Germinal center (tissue), 1 donor: ENCODE measurements at regions not wholly inside any gene's neighbourhood (a gene's known extent, or its start where the extent isn't known, plus 50 kb on each side); places are given as distances from the start of the nearest gene placed in this dataset.

Source experiments
- DNase-seq: peaks from one replicate; pipeline ENCODE4 v3.0.0; 2012; ENCODE audit warnings: mixed read lengths, low spot score

DNA sequence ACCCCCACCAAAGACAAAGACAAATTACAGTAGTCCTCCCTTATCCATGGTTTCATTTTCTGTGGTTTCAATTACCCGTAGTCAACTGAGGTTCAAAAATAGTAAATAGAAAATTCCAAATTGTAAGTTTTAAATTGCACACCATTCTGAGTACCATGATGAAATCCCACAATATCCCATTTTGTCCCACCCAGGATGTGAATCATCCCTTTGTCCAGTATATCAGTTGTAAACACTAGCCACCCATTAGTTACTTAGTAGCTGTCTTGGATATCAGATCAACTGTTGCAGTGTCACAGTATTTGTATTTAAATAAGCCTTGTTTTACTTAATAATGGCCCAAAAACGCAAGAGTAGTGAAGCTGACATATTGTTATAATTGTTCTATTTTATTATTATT is 364.0 kb upstream of the ARID1B start:
- DNase-seq, result no peak

DNA sequence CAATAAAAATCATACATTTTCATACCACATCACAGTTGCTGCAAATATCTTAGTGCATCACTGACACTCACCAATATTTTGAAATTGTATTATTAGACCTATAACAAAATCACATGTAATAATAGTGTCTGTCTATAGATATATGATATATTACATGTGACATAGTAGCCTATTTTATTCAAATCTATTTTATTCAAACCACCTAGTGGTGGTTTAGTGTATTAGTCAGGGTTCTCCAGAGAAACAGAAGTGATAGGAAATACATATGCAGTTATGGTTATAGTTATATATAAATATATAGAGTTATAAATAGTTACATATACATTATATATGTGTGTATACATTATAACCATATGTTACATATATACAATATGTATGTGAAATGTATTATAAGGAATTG is 366.5 kb upstream of the ARID1B start:
- DNase-seq, result no peak

DNA sequence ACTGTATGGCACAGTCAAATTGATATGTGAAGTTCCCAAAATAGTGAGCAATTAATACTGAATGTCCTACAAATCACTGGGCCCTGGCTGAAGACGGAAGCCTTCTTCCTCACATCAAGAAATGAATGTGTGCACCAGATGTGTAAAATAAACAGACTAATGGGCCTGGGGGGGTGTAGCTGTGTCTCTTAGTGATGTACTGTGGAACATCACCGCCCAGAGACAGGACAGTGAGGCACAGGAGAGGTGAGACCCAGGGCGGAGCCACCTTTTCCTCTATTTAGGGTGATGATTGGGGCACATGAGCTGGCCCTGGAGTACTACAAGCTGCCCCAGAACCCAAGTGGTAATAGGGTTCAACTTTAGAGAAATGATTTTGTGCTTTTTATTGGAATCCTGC is 368.5 kb upstream of the ARID1B start:
- DNase-seq, result no peak

DNA sequence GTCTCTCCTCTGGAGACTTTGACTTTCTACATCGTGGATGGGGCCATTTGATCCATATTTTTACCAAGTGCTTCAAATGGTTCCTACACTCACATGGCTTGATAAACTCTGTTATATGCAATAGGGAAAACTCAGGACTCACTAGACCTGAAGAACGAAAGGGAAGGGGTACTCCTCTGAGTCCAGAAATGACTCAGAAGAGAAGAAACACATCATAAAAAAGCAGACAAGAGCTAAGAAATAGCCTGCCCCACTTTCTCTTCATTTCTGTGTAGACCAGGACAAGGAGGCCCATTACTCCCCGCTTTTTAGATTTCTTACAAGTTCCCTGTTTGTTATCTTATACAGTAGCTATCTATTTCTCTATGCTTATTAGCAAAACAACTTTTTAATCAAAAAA is 369.8 kb upstream of the ARID1B start:
- DNase-seq, result no peak

DNA sequence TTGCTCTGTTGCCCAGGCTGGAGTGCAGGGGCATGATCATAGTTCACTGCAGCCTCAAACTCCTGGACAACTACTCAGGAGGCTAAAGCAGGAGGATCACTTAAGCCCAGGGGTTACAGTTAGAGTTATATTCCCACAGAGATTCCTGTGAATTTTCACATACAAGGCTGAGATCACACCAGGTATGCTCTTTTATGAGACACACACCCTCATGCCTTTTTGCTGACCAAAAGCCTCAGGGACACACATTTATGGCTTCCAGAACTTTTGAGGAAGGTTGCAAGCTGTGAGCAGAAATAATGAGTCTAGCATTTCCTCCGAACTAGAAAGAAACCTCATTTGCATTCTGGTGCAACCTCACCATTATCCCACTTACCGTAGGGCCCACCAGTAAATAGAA is 370.5 kb upstream of the ARID1B start:
- no peak for DNase-seq

DNA sequence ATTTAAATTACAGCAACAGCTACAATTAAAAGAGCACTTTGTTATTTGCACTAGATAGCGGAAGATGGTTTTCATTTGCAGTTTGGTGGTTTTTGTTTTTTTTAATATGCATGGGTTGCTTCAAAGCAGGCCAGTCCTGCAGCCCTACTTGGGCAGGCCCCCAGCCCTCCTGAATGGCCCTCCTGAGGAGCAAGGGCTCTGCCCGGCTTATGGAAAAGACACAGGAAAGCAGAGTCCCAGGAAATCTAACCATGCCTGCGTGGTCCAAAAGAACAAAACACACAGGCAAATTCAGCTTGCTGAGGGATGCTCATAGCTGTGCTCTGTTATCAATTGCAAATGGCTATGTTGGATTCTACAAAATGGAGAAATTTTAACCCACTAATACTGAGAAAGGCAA is 371.1 kb upstream of the ARID1B start:
- no peak for DNase-seq

DNA sequence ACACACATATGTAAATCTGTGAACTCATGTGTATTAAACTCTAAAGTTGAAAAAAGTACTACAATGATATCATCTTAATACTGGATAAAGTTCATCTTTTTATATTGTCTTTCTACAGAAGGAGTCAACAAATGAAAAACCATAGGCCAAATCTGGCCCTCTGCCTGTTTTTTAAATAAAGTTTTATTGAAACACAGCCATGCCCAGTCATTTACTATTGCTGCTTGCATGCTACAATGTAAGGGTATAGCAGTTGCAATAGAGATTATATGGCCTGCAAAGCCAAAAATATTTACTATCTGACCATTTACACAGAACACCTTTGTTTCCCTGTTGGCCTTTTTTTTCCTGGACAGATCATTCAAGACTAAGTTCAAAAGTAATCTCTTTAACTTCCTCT is 374.6 kb upstream of the ARID1B start:
- no peak for DNase-seq

DNA sequence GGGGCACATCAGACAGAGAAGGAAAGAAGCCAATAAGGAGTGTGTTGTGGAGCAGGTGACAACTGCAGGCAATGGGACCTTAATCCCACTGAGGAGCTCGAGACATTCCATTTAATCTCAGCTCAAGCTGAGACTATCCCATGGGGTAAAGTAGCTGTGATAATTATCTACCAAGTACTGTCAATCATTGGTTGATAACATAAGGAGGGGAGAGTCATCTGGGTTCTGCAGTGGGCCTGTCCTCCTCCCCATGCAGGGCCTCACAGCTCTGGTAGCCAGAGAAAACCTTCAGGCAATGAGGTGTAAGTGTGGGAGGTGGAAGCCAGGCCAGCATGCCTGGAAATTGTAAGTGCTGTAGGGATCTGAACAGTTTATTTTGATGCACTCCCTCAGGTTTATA is 375.0 kb upstream of the ARID1B start:
- no peak for DNase-seq

DNA sequence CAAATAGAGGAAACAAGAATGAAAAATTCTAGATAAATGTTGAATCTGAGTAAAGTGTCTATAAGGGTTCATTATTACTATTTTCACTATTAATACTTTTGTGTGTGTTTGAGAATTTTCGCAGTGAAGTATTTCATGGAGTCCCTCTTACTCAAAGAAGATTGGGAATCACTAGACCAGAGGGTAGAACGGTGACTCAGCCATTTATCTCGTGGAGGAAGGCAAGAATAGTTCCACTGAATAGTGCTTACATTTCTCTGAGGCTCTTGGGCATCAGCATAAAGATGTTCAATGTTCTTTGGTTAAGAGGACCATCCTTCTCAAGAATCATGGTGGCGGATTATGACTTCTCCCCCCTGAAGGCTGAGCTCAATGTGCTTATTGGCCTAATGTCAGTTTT is 376.7 kb upstream of the ARID1B start:
- DNase-seq, result no peak

DNA sequence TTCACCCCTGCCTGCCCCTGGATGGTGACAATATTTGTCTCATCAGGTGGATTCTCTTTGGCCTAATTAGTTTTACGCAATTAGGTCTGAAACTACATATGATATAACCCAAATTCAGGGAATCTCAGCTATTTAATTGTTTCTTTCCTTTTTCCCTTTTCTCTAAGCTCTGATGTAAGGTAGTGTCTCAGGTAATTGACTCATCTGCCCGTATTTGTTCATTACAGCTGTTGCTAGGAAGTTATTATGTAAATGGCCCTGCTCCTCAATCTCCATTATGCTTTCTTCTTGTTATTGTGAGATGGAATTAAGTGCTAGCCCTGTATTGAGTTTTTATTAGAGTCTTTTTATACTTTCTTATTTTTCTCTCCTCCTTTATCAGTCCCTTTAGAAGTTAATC is 378.2 kb upstream of the ARID1B start:
- no peak for DNase-seq

DNA sequence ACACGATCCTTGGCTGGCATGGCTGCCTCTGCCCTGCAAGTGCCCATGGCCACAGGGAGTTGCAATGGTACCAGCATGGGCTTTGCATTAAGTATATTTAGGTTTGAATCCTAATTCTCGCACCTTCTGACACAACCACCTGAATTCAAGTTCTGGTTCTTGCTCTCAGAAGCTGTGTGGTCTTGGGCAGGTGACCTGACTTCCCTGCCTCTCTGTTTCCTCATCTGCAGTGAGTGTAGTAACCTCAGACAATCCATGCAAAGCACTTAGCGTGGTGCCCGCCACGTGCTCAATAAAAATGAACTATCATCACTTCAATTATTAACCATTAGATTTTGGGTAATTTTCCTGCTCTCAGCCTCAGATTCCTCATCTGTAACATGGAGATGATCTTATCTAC is 378.8 kb upstream of the ARID1B start:
- no peak for DNase-seq

DNA sequence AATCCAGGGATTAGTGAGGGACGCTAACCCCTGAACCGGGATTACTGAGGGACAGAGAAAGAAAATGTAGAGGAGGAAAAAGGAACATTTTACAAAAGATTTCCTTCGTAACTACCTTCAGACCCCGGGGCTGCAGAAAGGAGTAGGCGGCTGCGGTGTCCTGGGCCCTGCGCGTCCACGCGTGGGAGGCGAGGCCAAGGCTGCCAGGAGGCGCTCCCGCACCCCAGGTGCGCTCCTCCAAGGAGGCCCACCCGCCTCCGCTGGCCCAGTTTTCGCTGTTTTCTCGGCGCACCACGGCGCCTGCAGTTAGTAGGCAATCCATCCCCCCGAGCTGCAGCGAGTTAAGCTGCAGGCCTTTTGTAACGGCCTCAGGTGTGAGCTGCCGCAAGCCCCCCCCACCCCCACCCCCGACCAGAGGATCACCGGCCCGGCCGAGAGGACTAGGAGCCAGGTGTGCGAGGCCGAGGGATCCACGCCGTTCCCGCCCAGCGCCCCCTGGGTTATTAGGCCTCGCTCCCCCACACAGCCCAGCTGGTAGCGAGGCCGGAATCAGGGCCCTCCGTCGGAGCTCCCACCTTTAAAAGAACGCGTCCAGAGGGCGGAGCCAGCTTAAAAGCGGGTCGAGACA is 380.3 kb upstream of the ARID1B start:
- peak; percentile 18 for DNase-seq

DNA sequence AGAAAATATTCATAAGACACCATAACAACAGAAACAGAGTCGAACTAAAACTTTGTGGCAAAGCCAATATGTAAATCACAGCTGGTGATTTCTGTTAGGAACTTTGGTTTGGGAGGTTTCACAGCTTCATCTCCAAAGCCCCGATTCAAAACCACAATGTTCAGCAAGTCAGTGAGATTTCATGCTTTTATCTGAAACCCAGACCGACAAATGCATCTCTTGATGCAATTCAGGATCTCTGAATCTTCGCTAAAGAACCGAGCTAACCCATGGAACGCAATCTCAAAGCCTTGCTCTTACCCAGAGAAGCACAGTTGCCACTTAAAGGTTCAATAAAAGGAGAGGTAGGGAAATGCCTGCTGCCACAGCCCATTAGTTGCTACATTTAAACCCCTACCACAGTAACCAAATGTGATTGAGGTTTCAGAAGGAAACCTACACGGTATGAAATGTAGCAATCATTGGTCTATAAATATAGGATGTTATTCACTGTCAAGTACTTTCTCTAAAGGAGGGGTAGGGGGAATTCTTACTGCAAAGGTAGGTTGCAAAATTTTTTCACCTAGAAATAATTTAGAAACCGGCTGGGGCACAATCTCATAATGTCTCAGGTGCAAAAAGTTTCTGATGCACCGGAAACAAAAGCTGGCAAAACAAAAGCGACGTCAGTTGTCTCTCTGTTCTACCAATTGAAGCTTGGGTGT is 381.0 kb upstream of the ARID1B start:
- DNase-seq, result peak; percentile 24

DNA sequence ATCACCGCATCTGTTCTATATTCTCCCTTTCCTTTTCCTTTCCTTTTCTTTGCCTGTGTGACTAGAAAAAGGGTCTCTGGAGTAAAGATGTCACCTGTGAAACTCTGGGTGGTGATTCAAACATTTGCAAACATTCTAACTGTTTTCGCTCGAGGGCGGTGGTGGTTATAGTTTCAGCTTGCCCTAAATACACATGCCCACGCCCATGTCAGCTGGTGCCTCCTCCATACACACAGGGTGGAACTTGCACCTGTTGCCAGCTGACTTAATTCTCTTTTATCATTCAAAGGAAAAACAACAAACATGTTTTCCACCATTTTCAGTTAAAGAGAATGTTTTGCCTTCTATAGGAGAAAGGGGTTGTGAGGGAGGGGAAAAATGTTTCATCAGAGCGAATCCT is 381.9 kb upstream of the ARID1B start:
- DNase-seq, result peak; percentile 33

DNA sequence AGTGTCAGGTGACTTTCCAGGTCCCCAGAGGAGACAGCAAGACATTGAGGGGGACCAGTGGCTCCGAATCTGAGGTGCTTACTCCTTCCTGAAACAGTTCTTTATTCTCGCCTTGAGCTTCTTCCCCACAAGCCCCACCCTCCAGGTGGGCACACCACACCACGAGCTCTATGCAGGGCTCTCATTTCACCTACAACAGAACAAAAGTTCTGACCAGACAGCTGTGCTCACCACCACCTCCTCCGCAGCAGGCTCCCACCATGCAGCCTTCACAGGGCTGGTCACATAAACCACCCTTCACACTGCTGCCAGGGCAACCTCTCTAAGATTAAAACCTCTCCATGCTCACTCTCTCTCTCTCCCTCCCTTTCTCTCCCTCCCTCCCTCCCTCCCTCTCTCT is 384.5 kb upstream of the ARID1B start:
- DNase-seq, result no peak

DNA sequence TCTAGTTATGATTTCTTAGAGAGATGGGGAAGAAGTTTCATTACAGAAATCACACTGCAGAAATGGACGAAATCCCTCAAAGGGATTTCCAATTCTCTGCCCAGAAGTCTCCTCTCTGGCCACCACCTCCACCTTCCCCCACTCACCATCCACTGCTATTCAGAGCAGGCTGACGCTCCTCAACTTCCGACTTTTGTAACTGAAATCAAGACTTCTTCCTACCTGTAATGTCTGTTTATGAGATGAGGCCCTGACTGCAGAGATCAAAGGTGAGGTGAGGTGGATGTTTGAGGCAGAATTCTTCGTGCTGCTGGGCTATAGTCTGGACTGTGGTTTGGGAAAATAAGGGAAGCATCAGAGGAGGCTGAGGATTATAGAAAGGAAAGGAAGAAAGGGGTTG is 385.2 kb upstream of the ARID1B start:
- no peak for DNase-seq

DNA sequence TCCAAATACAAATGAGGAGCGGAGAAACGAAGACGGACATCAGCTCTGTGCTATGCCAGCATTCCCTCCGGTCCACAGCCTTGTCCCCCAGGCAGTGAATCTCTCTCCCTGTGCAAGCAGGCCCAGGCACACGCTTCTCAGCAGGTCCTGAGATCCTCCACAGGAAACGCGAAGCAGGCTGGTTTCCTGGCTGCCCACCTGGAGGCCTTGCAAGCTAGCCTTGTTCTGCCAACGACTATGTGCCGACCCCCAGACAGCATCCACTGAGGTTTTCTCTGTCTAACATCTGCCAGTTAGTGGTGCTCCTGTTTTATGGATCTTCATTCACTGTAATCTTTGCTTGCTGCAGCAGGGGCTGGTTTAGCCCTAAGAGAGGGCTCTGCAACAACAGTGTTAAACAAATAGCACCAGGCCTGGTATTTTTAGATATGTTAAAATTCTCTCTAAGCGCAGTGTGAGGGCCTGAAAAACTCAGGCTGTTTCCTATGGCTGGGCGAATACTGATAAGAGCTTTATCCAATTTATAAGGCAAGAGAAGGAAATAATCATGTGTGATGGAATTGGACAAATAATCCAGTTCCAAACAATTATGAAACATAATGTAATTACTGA is 386.0 kb upstream of the ARID1B start:
- no peak for DNase-seq

DNA sequence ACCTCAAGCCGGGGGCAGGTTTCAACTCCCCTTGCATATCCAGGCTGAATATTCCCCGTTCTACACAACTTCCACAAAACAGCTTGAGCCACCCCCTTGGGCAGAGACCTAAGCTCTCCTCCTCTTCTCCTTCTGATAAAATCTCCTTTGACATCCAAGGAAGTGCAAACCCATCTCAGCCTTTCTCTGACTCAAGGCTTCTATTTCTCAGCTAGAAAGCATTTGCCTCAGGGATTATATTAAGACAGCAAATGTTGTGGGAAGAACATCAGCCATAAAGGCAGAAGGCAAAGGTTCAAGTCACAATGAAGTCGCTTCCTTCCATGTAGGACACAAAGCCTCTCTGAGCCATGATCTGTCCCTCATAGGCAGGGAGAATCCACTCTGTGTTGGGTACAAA is 386.6 kb upstream of the ARID1B start:
- DNase-seq, result no peak

DNA sequence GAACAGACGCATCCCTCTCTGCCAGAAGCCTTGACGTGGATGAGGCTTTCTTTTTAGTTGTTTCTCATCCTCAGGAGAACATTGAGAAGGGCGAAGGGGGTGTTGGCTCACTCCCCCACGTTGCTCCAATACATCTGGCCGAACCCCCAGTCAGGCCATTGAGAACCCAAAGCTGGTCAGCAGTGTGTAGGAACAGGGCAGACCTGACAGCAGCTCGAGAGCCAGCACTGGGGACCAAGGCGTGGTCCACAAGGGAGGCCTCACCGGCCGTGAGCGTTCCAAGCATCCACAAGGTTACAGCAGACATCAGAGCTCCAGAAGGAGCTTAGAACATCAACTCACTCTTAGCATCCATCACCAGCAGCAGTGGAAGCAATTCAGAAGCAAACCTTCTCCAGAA is 387.9 kb upstream of the ARID1B start:
- DNase-seq, result no peak

DNA sequence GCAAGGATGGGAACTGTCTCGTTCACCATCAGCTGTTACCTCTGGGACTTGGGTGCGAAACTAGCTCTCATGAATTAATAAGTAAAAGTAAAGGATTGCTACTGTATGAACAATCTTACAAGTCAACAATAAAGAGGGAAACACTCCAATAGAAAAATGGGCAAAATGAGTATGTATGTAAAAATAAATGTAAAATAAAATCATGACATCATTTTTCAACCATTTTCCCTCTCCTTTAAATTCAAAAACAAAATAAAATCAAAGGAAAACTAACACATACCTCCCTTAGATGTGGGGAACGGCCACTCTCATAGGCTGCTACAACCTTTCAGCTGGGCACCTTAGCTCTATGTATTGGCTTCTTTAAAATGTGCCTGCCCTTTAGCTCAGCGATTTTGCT is 389.7 kb upstream of the ARID1B start:
- DNase-seq, result no peak

DNA sequence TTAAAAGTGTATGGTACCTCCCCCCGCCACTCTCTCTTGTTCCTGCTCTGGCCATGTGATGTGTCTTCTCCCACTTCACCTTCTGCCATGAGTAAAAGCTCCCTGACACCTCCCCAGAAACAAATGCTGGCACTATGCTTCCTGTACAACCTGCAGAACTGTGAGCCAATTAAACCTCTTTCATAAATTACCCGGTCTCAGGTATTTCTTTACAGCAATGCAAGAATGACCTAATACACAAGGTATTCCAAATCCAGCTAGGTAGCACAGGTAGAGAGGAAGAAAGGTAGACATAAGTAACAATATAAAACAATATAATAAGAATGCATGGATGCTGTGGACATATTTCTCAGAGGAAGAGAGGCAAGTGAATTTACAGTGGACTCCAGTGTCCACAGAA is 394.1 kb upstream of the ARID1B start:
- DNase-seq, result no peak

DNA sequence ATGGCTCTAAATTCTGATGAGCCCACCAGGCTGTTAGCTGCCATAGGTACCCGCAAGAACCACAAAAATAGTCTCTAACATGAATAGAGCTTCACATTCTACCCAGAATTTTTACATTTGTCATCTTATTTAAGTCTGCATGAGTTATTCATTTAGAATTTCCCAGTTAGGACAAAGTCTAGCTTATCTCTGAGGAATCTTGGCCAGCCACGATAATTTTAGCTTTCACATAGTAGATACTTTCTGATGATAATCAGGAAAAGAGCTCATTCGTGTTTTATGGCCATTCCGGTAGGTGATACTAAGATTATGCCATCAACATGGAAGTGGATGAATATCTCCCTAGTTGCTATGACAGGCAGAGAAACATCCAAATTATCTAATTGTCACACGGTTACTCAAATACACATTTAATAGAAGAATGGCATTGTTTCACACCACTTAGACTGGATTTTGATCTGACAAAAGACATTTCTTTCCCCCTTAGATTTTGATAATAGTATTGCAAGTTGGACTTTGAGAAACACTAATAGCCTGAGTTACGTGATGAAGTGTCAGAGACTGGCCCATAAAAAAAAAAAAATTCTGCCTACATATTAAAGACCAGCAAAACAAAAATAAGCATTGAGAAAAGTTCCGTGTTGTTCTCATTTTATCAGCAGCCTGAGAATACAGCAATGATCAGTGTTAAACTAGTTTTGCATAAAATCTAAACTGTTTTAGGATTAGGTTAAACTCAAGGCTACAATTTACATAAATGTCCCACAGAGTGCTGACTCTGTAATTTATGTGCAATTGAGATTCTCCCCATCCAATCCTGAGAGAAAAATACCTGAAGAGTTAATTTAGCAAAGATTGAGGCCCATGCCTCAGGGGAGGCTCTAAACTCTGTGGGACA is 397.5 kb upstream of the ARID1B start:
- DNase-seq, result no peak

DNA sequence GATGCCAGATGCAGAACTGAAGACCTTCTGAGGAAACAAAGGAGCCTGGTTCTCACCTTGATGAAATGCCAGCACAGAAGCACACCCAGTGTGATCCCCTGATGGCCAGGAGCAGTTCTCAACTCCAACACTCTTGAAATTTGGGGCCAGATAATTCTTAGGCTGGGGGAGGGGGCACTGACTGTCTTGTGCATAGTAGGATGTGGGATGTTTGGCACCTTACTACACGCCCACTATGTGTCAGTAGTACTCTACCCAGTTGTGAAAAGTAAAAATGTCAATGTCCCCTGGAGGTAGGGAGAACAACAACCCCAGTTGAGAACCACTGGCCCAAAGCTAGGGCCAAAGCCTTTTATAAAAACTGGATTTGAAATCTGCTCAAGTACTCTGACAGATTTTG is 398.3 kb upstream of the ARID1B start:
- no peak for DNase-seq
